ENCODE measurements at regions not wholly inside any gene's neighbourhood (a gene's known extent, or its start where the extent isn't known, plus 50 kb on each side); places are given as distances from the start of the nearest gene placed in this dataset.

DNA sequence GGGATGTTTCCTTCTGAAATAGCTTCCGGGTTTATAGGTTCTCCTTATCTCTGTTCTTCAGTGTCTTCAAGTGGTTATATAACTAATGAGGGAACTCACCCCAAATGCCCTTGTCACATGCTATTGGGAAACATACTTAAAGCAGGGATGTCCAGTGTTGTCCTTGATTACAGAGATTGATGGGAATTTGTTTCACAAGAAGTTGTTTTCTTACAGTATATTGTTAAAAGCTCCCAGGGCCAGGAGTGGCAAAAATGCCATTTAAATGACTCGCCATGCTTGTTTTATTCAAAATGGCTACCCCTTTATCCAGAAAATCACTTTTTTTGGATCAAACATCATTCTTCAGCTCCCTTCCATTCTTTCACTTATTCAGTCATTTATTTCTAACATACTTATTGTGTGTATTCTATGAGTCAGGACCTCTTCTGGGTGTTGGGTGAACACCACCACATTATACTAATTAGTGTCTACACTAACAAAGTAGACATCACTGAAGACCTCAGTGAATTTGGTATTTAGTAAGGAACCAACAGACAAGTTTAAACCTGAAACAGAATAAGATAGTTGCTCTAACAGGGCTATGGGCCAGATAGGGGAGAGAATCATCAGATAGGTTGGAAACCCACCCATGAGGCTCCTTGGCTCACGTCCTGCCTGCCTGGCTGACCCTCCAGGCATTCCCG lies 791.1 kb downstream of the MAFB start:
- TF ChIP-seq, protein P1, sequence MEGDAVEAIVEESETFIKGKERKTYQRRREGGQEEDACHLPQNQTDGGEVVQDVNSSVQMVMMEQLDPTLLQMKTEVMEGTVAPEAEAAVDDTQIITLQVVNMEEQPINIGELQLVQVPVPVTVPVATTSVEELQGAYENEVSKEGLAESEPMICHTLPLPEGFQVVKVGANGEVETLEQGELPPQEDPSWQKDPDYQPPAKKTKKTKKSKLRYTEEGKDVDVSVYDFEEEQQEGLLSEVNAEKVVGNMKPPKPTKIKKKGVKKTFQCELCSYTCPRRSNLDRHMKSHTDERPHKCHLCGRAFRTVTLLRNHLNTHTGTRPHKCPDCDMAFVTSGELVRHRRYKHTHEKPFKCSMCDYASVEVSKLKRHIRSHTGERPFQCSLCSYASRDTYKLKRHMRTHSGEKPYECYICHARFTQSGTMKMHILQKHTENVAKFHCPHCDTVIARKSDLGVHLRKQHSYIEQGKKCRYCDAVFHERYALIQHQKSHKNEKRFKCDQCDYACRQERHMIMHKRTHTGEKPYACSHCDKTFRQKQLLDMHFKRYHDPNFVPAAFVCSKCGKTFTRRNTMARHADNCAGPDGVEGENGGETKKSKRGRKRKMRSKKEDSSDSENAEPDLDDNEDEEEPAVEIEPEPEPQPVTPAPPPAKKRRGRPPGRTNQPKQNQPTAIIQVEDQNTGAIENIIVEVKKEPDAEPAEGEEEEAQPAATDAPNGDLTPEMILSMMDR (conservative IDR thresholded peaks at IDR 0.05), result no peak
- no peak for TF ChIP-seq EZH2 (IDR thresholded peaks at IDR 0.05; ENCODE audit: low read depth)
